Liver (tissue), 8 donors: ENCODE measurements at regions not wholly inside any gene's neighbourhood (a gene's known extent, or its start where the extent isn't known, plus 50 kb on each side); places are given as distances from the start of the nearest gene placed in this dataset.

ENCODE experiments used
- DNase-seq: peaks from one replicate; pipeline ENCODE4 v3.0.0-alpha.2; 2017; ENCODE audit warnings: low spot score
- H3K27ac ChIP-seq, 2 donors: one replicate each; pipeline ENCODE4 v1.7.0; 2013; ENCODE audit warnings: inconsistent platforms in 2 of 2, low read length in 2 of 2, control low read depth in 1 of 2, low read depth in 1 of 2, mild to moderate bottlenecking in 1 of 2
- H3K27me3 ChIP-seq, 4 donors: one replicate each; pipeline versions ENCODE4 v1.6.1 to v1.7.0; 2013; ENCODE audit warnings: low read length in 3 of 4, inconsistent platforms in 1 of 4, mild to moderate bottlenecking in 1 of 4, moderate library complexity in 1 of 4; ENCODE audit not compliant: control insufficient read depth in 4 of 4, insufficient read depth in 4 of 4
- H3K36me3 ChIP-seq, 4 donors: one replicate each; pipeline versions ENCODE4 v1.6.1 to v1.7.0; 2013; ENCODE audit warnings: low read length in 3 of 4, mild to moderate bottlenecking in 3 of 4, low read depth in 1 of 4, moderate library complexity in 1 of 4; ENCODE audit not compliant: control insufficient read depth in 4 of 4, insufficient read depth in 3 of 4
- H3K4me1 ChIP-seq, 4 donors: one replicate each; pipeline versions ENCODE4 v1.6.1 to v1.7.0; 2013; ENCODE audit warnings: low read length in 3 of 4, mild to moderate bottlenecking in 3 of 4, moderate library complexity in 1 of 4; ENCODE audit not compliant: control insufficient read depth in 4 of 4, insufficient read depth in 4 of 4
- H3K4me3 ChIP-seq, 3 donors: one replicate each; pipeline versions ENCODE4 v1.6.1 to v1.7.0; 2013; ENCODE audit warnings: low read length in 3 of 3, control low read depth in 1 of 3, low read depth in 1 of 3, mild to moderate bottlenecking in 1 of 3
- H3K9ac ChIP-seq, 2 donors: one replicate each; pipeline ENCODE4 v1.7.0; 2013; ENCODE audit warnings: low read length in 2 of 2, mild to moderate bottlenecking in 2 of 2, moderate library complexity in 2 of 2, control low read depth in 1 of 2, low read depth in 1 of 2
- H3K9me3 ChIP-seq, 4 donors: one replicate each; pipeline versions ENCODE4 v1.6.1 to v1.7.0; 2013; ENCODE audit warnings: low read length in 3 of 4; ENCODE audit not compliant: control insufficient read depth in 4 of 4
- ATF3 ChIP-seq: IDR thresholded peaks from 2 replicates; pipeline ENCODE4 v1.6.1; 2016; ENCODE audit warnings: antibody characterized with exemption
- EGR1 ChIP-seq, 2 donors: IDR thresholded peaks; 2 replicates each; pipeline ENCODE4 v1.6.1; 2016 to 2018; ENCODE audit warnings: antibody characterized with exemption in 2 of 2, low read depth in 2 of 2
- FOXA1 ChIP-seq: IDR thresholded peaks from 2 replicates; pipeline ENCODE4 v1.6.1; 2016; ENCODE audit warnings: antibody characterized with exemption
- FOXA2 ChIP-seq: IDR thresholded peaks from 2 replicates; pipeline ENCODE4 v1.6.1; 2016; ENCODE audit warnings: antibody characterized with exemption
- GABPA ChIP-seq, 2 donors: IDR thresholded peaks in 1 of 2; conservative IDR thresholded peaks in 1 of 2; 2 replicates each; pipeline ENCODE4 v1.6.1; 2016; ENCODE audit warnings: antibody characterized with exemption in 2 of 2, mild to moderate bottlenecking in 1 of 2, moderate library complexity in 1 of 2
- HNF4A ChIP-seq, 2 donors: conservative IDR thresholded peaks; 2 replicates each; pipeline ENCODE4 v1.6.1; 2016; ENCODE audit warnings: antibody characterized with exemption in 2 of 2, mild to moderate bottlenecking in 2 of 2
- HNF4G ChIP-seq: IDR thresholded peaks from 2 replicates; pipeline ENCODE4 v1.6.1; 2016; ENCODE audit warnings: antibody characterized with exemption
- JUND ChIP-seq, 2 donors: IDR thresholded peaks; 2 replicates each; pipeline ENCODE4 v1.6.1; 2016; ENCODE audit warnings: antibody characterized with exemption in 2 of 2
- RAD21 ChIP-seq, 2 donors: IDR thresholded peaks; 2 replicates each; pipeline ENCODE4 v1.6.1; 2016; ENCODE audit warnings: antibody characterized with exemption in 2 of 2, mild to moderate bottlenecking in 2 of 2
- REST ChIP-seq: IDR thresholded peaks from 2 replicates; pipeline ENCODE4 v1.6.1; 2016; ENCODE audit warnings: antibody characterized with exemption, mild to moderate bottlenecking
- RXRA ChIP-seq, 2 donors: IDR thresholded peaks; 2 replicates each; pipeline ENCODE4 v1.6.1; 2017 to 2018; ENCODE audit warnings: antibody characterized with exemption in 2 of 2, mild to moderate bottlenecking in 1 of 2
- SP1 ChIP-seq: IDR thresholded peaks from 2 replicates; pipeline ENCODE4 v1.6.1; 2018; ENCODE audit warnings: antibody characterized with exemption, mild to moderate bottlenecking
- TAF1 ChIP-seq: conservative IDR thresholded peaks from 2 replicates; pipeline ENCODE4 v1.6.1; 2016; ENCODE audit warnings: antibody characterized with exemption, mild to moderate bottlenecking
- YY1 ChIP-seq: IDR thresholded peaks from 2 replicates; pipeline ENCODE4 v1.6.1; 2016; ENCODE audit warnings: antibody characterized with exemption, mild to moderate bottlenecking
- ZBTB33 ChIP-seq: IDR thresholded peaks from 2 replicates; pipeline ENCODE4 v1.6.1; 2016; ENCODE audit warnings: antibody characterized with exemption
- WGBS: extraction: QIAGEN DNeasy Blood & Tissue Kit; methylation state at CpG from one replicate; pipeline ENCODE4 v1.1.7; 2013; 5-methylcytosine and 5-hydroxymethylcytosine counted together
- TF ChIP-seq, protein P1 (sequence below): fragments of 150-350 bp; IDR thresholded peaks from 2 replicates; pipeline ENCODE4 v1.5.1; 2017; ENCODE audit warnings: improper control_type of control experiment, low read depth, low read length; ENCODE audit not compliant: missing input control
- donor health status: healthy.
- donor health status: healthy.
- donor health status: healthy.
- donor health status: healthy.
- donor health status: healthy.

DNA sequence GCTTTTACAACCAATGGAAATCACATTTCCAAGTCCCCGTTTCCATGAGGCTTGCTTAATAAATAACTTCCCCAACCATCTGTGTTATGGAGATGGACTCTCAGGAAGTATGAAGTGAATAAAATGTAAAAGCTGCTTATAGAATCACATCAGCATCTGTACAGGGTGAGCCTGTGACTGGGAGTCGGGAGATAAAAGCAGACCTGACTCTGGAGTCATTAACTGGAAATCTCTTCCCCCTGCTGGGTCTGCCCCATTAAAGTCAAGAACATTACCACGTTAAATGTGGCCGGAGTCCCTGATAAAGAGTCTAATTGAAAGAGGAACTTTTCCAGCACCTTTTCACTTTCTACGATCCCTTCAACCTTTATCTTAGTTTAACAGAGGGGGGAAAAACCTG lies 368.5 kb downstream of the DOK5 start:
- TF ChIP-seq TAF1 (no peak), JUND (IDR thresholded peaks at IDR 0.05) (no peak), GABPA (IDR thresholded peaks at IDR 0.05 in 1 of 2, conservative IDR thresholded peaks at IDR 0.05 in 1 of 2) (no peak), FOXA1 (no peak), RXRA (IDR thresholded peaks at IDR 0.05) (no peak), FOXA2 (no peak)
- H3K4me3 ChIP-seq = no peak overlapping the region
- 23% methylated on average over 5 of the region's 5 CpGs for whole genome bisulfite sequencing
- H3K9ac ChIP-seq = no peak overlapping the region
- no peaks in the 10 kb centered on the region for H3K4me1 ChIP-seq
- H3K27ac ChIP-seq = no peak overlapping the region
- peaks cover 0 to 5% (median 0%) of the 10 kb centered on the region in 4 donors for H3K27me3 ChIP-seq
- no peaks in the 10 kb centered on the region for H3K36me3 ChIP-seq
- no peak for DNase-seq
- no peaks in the 10 kb centered on the region for H3K9me3 ChIP-seq

GRCh38 chr20:54843431-54843830 lies 368.0 kb downstream of the DOK5 start:
- H3K9me3 ChIP-seq = no peaks in the 10 kb centered on the region
- no peak overlapping the region for H3K4me3 ChIP-seq
- WGBS = 77% methylated on average over 1 of the region's 1 CpG
- H3K27ac ChIP-seq = no peak overlapping the region
- no peak for TF ChIP-seq YY1
- no peak for TF ChIP-seq ATF3
- TF ChIP-seq, protein P1, sequence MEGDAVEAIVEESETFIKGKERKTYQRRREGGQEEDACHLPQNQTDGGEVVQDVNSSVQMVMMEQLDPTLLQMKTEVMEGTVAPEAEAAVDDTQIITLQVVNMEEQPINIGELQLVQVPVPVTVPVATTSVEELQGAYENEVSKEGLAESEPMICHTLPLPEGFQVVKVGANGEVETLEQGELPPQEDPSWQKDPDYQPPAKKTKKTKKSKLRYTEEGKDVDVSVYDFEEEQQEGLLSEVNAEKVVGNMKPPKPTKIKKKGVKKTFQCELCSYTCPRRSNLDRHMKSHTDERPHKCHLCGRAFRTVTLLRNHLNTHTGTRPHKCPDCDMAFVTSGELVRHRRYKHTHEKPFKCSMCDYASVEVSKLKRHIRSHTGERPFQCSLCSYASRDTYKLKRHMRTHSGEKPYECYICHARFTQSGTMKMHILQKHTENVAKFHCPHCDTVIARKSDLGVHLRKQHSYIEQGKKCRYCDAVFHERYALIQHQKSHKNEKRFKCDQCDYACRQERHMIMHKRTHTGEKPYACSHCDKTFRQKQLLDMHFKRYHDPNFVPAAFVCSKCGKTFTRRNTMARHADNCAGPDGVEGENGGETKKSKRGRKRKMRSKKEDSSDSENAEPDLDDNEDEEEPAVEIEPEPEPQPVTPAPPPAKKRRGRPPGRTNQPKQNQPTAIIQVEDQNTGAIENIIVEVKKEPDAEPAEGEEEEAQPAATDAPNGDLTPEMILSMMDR = no peak
- no peak for TF ChIP-seq REST
- TF ChIP-seq EGR1 (IDR thresholded peaks at IDR 0.05; ENCODE audit: low read depth in 2 of 2) = no peak
- TF ChIP-seq JUND (IDR thresholded peaks at IDR 0.05) = no peak
- TF ChIP-seq ZBTB33 = no peak
- no peak for TF ChIP-seq HNF4G
- TF ChIP-seq SP1 = no peak
- no peak for TF ChIP-seq RAD21 (IDR thresholded peaks at IDR 0.05)
- TF ChIP-seq RXRA (IDR thresholded peaks at IDR 0.05) = no peak
- no peak for TF ChIP-seq HNF4A (conservative IDR thresholded peaks at IDR 0.05)
- no peak overlapping the region for H3K9ac ChIP-seq
- peaks cover 0 to 5% (median 0%) of the 10 kb centered on the region in 4 donors for H3K27me3 ChIP-seq
- H3K36me3 ChIP-seq = no peaks in the 10 kb centered on the region
- H3K4me1 ChIP-seq = no peaks in the 10 kb centered on the region
- no peak for DNase-seq
